K562 (cell line): ENCODE measurements at regions not wholly inside any gene's neighbourhood (a gene's known extent, or its start where the extent isn't known, plus 50 kb on each side); places are given as distances from the start of the nearest gene placed in this dataset.
A peak's percentile ranks its signal among the peaks of the same experiment; 100 is the strongest.

Experiments
- ATAC-seq: fragments of 200-7000 bp; cut with Tn5 transposase; 3 replicates; pipeline ENCODE4 v1.9.1; 2020; ENCODE audit warnings: moderate library complexity
- BruUV-seq: library from RNA; stranded (reverse); fragments of 400-500 nt; replicated peaks from 2 replicates; lab custom pipeline; 2021; lab: Mats Ljungman, UMichigan
- CTCF ChIA-PET: fragments of 300-600 bp; formaldehyde crosslinking; extraction: SDS; loops from one replicate; lab custom pipeline; 2021; ENCODE audit warnings: low intra/inter-chr PET ratio; lab: Yijun Ruan, JAX
- POLR2A ChIA-PET: fragments of 300-600, 350-650 bp; sonication (Branson Sonifier 250); formaldehyde crosslinking; extraction: SDS; loops from one replicate; lab custom pipeline; 2021; ENCODE audit warnings: antibody characterized with exemption, inconsistent platforms; lab: Yijun Ruan, JAX
- DNase-seq, 4 experiments: peaks; one replicate each; pipeline versions ENCODE4 v3.0.0 to v3.0.0-alpha.2; 2011 to 2018; ENCODE audit warnings: low spot score in 3 of 4, mixed read lengths in 3 of 4; ENCODE audit errors: extremely low read depth in 1 of 4
- FAIRE-seq: peaks from 2 replicates; lab custom pipeline; 2011; peaks lifted over from hg19 to GRCh38; lab: Jason Lieb, UNC
- H2AFZ ChIP-seq: 2 replicates; pipeline ENCODE4 v1.6.0; 2011; ENCODE audit warnings: low read depth, low read length, control low read depth, inconsistent platforms
- H3K27ac ChIP-seq: fragments of 200-600 bp; 3 replicates; pipeline ENCODE4 v1.8.0; 2011; ENCODE audit warnings: low read depth, mild to moderate bottlenecking, control low read depth, inconsistent platforms, low read length, moderate library complexity, mixed read lengths; ENCODE audit errors: extremely low read depth
- H3K27me3 ChIP-seq, 2 experiments: fragments of 300-600 bp in 1 of 2; 2 replicates in 1 of 2; 3 replicates in 1 of 2; pipeline versions ENCODE4 v1.6.0 to v1.8.0; 2011; ENCODE audit warnings: inconsistent platforms in 2 of 2, low read length in 2 of 2, mild to moderate bottlenecking in 1 of 2, mixed read lengths in 1 of 2, moderate library complexity in 1 of 2; ENCODE audit not compliant: control insufficient read depth in 2 of 2, insufficient read depth in 2 of 2
- H3K36me3 ChIP-seq: fragments of 300-600 bp; 3 replicates; pipeline ENCODE4 v1.8.0; 2011; ENCODE audit warnings: mild to moderate bottlenecking, low read length, inconsistent platforms; ENCODE audit not compliant: control insufficient read depth, insufficient read depth
- H3K4me1 ChIP-seq, 2 experiments: fragments of 200-600 bp in 1 of 2; replicated peaks in 1 of 2; 2 replicates in 1 of 2; 3 replicates in 1 of 2; pipeline versions ENCODE4 v1.5.1 to v1.8.0; 2011; ENCODE audit warnings: inconsistent platforms in 2 of 2, low read length in 2 of 2, mild to moderate bottlenecking in 1 of 2, mixed read lengths in 1 of 2, moderate library complexity in 1 of 2; ENCODE audit not compliant: control insufficient read depth in 2 of 2, insufficient read depth in 2 of 2
- H3K4me2 ChIP-seq: 2 replicates; pipeline ENCODE4 v1.6.1; 2011; ENCODE audit warnings: low read length, control low read depth, inconsistent platforms, mixed read lengths; ENCODE audit not compliant: insufficient read depth
- H3K4me3 ChIP-seq: fragments of 200-600 bp; sonication (generic), shearing (Covaris generic); 2 replicates; pipeline ENCODE4 v1.5.1; 2016; ENCODE audit warnings: control low read depth, inconsistent platforms
- H3K79me2 ChIP-seq: fragments of 200-600 bp; 3 replicates; pipeline ENCODE4 v1.8.0; 2011; ENCODE audit warnings: low read length, inconsistent platforms; ENCODE audit not compliant: control insufficient read depth, insufficient read depth
- H3K9ac ChIP-seq, 2 experiments: 2 replicates each; pipeline versions ENCODE4 v1.6.0 to v1.6.1; 2011; ENCODE audit warnings: low read depth in 2 of 2, low read length in 2 of 2, control low read depth in 1 of 2, inconsistent platforms in 1 of 2, mild to moderate bottlenecking in 1 of 2, mixed read lengths in 1 of 2; ENCODE audit not compliant: insufficient read depth in 1 of 2
- H3K9me1 ChIP-seq: one replicate; pipeline ENCODE4 v1.6.0; 2011; ENCODE audit warnings: inconsistent platforms, mild to moderate bottlenecking, low read length, moderate library complexity; ENCODE audit not compliant: control insufficient read depth, insufficient read depth
- H3K9me3 ChIP-seq: replicated peaks from 2 replicates; pipeline ENCODE4 v1.5.1; 2011; ENCODE audit warnings: low read depth, low read length, inconsistent platforms; ENCODE audit not compliant: control insufficient read depth, insufficient read depth
- H4K20me1 ChIP-seq: replicated peaks from 2 replicates; pipeline ENCODE4 v1.6.1; 2011; ENCODE audit warnings: low read length, inconsistent platforms, mixed read lengths; ENCODE audit not compliant: control insufficient read depth, insufficient read depth
- ATF1 ChIP-seq, 2 experiments: fragments of 450-650 bp in 1 of 2; IDR thresholded peaks; 2 replicates each; pipeline ENCODE4 v1.6.1; 2016; ENCODE audit warnings: missing compliant biosample characterization in 1 of 2, missing genetic modification characterization in 1 of 2
- ATF3 ChIP-seq, 2 experiments: fragments of 450-650 bp in 1 of 2; sonication (generic) in 1 of 2; formaldehyde crosslinking in 1 of 2; IDR thresholded peaks in 1 of 2; conservative IDR thresholded peaks in 1 of 2; 2 replicates each; pipeline versions ENCODE4 v1.6.1 to v1.8.1; 2016 to 2023; ENCODE audit warnings: mild to moderate bottlenecking in 2 of 2, moderate library complexity in 2 of 2, inconsistent platforms in 1 of 2, missing genetic modification reagents in 1 of 2
- ATF7 ChIP-seq: fragments of 450-650 bp; IDR thresholded peaks from 2 replicates; pipeline ENCODE4 v1.7.1; 2014; ENCODE audit warnings: mild to moderate bottlenecking, moderate library complexity
- CREM ChIP-seq: IDR thresholded peaks from 2 replicates; pipeline ENCODE4 v1.6.1; 2014; ENCODE audit warnings: antibody characterized with exemption, low read depth
- GTF2B ChIP-seq: IDR thresholded peaks from 2 replicates; pipeline ENCODE4 v1.6.1; 2011; ENCODE audit not compliant: insufficient read length; ENCODE audit errors: extremely low read depth
- KAT7 ChIP-seq: sonication (generic); formaldehyde crosslinking; IDR thresholded peaks from 2 replicates; pipeline ENCODE4 v1.8.0; 2022; ENCODE audit warnings: missing genetic modification reagents, mild to moderate bottlenecking, borderline replicate concordance
- LCOR ChIP-seq: sonication (generic); formaldehyde crosslinking; IDR thresholded peaks from 2 replicates; pipeline ENCODE4 v1.8.0; 2022; ENCODE audit warnings: mild to moderate bottlenecking, missing genetic modification reagents
- POLR2AphosphoS2 ChIP-seq: IDR thresholded peaks from 2 replicates; pipeline ENCODE4 v1.6.1; 2012; ENCODE audit warnings: low read length, improper control_type of control experiment
- RAD21 ChIP-seq, 2 experiments: fragments of 250-450 bp in 1 of 2; fragments of 450-650 bp in 1 of 2; sonication (Bioruptor Pico) in 1 of 2; formaldehyde crosslinking in 1 of 2; IDR thresholded peaks in 1 of 2; conservative IDR thresholded peaks in 1 of 2; 2 replicates each; pipeline versions ENCODE4 v1.4.0 to v1.8.0; 2020 to 2022; ENCODE audit warnings: mild to moderate bottlenecking in 2 of 2, moderate library complexity in 1 of 2
- TFAM ChIP-seq: fragments of 250-450 bp; sonication (Bioruptor Pico); conservative IDR thresholded peaks from 2 replicates; pipeline ENCODE4 v1.5.0; 2021; ENCODE audit warnings: mild to moderate bottlenecking, moderate library complexity
- ZNF408 ChIP-seq: fragments of 250-450 bp; sonication (Bioruptor Pico); IDR thresholded peaks from 2 replicates; pipeline ENCODE4 v1.4.0; 2020; ENCODE audit warnings: low read depth, mild to moderate bottlenecking, moderate library complexity
- ZNF778 ChIP-seq: fragments of 450-650 bp; formaldehyde crosslinking; IDR thresholded peaks from 2 replicates; pipeline ENCODE4 v1.4.0; 2020; ENCODE audit warnings: mild to moderate bottlenecking, moderate library complexity
- WGBS: fragments of 100-300 bp; shearing (Covaris generic); methylation state at CpG from one replicate; pipeline ENCODE4 v1.1.6; 2016; ENCODE audit warnings: low coverage, mixed read lengths; ENCODE audit not compliant: insufficient coverage; ENCODE audit errors: missing lambda C conversion rate; 5-methylcytosine and 5-hydroxymethylcytosine counted together
- in situ Hi-C: fragments of 300-500 bp; cut with MboI; formaldehyde crosslinking; loops from 4 replicates; pipeline ENCODE4 v1.15.0; 2018; ENCODE audit warnings: inconsistent platforms, mixed read lengths
- intact Hi-C: fragments of 100-400 bp; cut with micrococcal nuclease; formaldehyde crosslinking; loops from 2 replicates; pipeline ENCODE4 v1.14.2; 2022
- TF ChIP-seq, protein P1 (sequence below): IDR thresholded peaks from 2 replicates; pipeline ENCODE4 v1.6.1; 2014; ENCODE audit warnings: antibody characterized with exemption
- TF ChIP-seq, protein P2 (sequence below): sonication (generic); formaldehyde crosslinking; IDR thresholded peaks from 2 replicates; pipeline ENCODE4 v1.8.1; 2022; ENCODE audit warnings: missing genetic modification reagents
- TF ChIP-seq, protein P3 (sequence below): sonication (generic); formaldehyde crosslinking; IDR thresholded peaks from 2 replicates; pipeline ENCODE4 v1.8.0; 2022; ENCODE audit warnings: mild to moderate bottlenecking, low read depth, missing genetic modification reagents

DNA sequence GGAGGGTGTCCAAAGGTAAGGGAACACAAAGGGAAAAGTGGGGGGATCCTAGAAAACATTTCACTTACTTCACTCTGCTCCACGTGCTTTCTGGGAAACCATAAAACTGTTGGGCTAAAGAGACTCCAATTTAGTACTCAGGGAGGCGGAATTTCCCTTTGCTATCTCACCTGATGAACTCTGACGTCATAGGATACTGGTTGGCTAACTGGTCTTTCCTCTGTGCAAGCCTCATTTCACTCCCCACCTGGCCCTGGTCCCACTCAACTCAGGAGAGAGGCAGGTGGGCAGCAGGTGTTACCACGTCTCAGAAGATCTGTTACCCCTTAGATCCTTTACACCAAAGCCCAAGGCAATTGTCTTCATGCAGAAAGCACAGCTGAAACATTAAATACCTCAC is 51.8 kb upstream of the PMAIP1 start:
- Histone ChIP-seq H3K4me3 (no peak overlapping the region), H3K9me1 (no peaks in the 10 kb centered on the region), H3K9ac (no peak overlapping the region), H3K79me2 (no peaks in the 10 kb centered on the region), H3K27me3 (no peaks in the 10 kb centered on the region), H2AFZ (no peak overlapping the region), H3K4me2 (no peak overlapping the region), H3K4me1 (no peaks in the 10 kb centered on the region), H3K9me3 (no peaks in the 10 kb centered on the region), H4K20me1 (no peaks in the 10 kb centered on the region), H3K36me3 (no peaks in the 10 kb centered on the region), H3K27ac (no peak overlapping the region)
- DNase-seq (no peak), FAIRE-seq (no peak), ATAC-seq (no peak)
- no peak for TF ChIP-seq POLR2AphosphoS2
- TF ChIP-seq ATF3 (IDR thresholded peaks at IDR 0.05), result peak; percentile 37; the same call in 1 of the 2 replicates
- TF ChIP-seq ATF3 (CRISPR knock-in tag; conservative IDR thresholded peaks at IDR 0.05), result no peak
- no peak for TF ChIP-seq ATF1 (CRISPR knock-in tag; IDR thresholded peaks at IDR 0.05)
- peak; percentile 43; the same call in 1 of the 2 replicates for TF ChIP-seq ATF1 (tag; IDR thresholded peaks at IDR 0.05)
- TF ChIP-seq, protein P1, sequence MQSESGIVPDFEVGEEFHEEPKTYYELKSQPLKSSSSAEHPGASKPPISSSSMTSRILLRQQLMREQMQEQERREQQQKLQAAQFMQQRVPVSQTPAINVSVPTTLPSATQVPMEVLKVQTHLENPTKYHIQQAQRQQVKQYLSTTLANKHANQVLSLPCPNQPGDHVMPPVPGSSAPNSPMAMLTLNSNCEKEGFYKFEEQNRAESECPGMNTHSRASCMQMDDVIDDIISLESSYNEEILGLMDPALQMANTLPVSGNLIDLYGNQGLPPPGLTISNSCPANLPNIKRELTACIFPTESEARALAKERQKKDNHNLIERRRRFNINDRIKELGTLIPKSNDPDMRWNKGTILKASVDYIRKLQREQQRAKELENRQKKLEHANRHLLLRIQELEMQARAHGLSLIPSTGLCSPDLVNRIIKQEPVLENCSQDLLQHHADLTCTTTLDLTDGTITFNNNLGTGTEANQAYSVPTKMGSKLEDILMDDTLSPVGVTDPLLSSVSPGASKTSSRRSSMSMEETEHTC, result no peak
- no peak for TF ChIP-seq ZNF778
- no peak for TF ChIP-seq GTF2B
- TF ChIP-seq RAD21 (CRISPR knock-in tag; conservative IDR thresholded peaks at IDR 0.05 in 1 of 2, IDR thresholded peaks at IDR 0.05 in 1 of 2), result 0 out of 4 replicates have a peak, but pooled peaks of 1 of the 2 experiments have one; percentile 10
- TF ChIP-seq ZNF408, result no peak
- no peak for TF ChIP-seq TFAM (CRISPR knock-in tag)
- no peak for TF ChIP-seq KAT7 (CRISPR knock-in tag)
- TF ChIP-seq ATF7, result peak; percentile 77; the same call in 1 of the 2 replicates
- peak; percentile 52 for TF ChIP-seq CREM
- TF ChIP-seq LCOR (CRISPR knock-in tag), result no peak
- TF ChIP-seq, protein P2, sequence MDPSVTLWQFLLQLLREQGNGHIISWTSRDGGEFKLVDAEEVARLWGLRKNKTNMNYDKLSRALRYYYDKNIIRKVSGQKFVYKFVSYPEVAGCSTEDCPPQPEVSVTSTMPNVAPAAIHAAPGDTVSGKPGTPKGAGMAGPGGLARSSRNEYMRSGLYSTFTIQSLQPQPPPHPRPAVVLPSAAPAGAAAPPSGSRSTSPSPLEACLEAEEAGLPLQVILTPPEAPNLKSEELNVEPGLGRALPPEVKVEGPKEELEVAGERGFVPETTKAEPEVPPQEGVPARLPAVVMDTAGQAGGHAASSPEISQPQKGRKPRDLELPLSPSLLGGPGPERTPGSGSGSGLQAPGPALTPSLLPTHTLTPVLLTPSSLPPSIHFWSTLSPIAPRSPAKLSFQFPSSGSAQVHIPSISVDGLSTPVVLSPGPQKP (CRISPR knock-in tag), result no peak
- TF ChIP-seq, protein P3, sequence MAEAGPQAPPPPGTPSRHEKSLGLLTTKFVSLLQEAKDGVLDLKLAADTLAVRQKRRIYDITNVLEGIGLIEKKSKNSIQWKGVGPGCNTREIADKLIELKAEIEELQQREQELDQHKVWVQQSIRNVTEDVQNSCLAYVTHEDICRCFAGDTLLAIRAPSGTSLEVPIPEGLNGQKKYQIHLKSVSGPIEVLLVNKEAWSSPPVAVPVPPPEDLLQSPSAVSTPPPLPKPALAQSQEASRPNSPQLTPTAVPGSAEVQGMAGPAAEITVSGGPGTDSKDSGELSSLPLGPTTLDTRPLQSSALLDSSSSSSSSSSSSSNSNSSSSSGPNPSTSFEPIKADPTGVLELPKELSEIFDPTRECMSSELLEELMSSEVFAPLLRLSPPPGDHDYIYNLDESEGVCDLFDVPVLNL (CRISPR knock-in tag), result no peak
- ChIA-PET POLR2A (no interaction called here), CTCF (no interaction called here)
- WGBS, result 4% methylated on average over 4 of the region's 4 CpGs
- intact Hi-C loops (no loop called here), in situ Hi-C loops (loop anchor here (25.0 kb wide), 1 partner anchor 689 kb away; no protein-coding TSS in a partner anchor)
- BruUV-seq, result no TSS peak
